HG03095 (cell line): ENCODE measurements at regions not wholly inside any gene's neighbourhood (a gene's known extent, or its start where the extent isn't known, plus 50 kb on each side); places are given as distances from the start of the nearest gene placed in this dataset.

Experiments used
- ATAC-seq: cut with Tn5 transposase; IDR thresholded peaks from one replicate; pipeline ENCODE4 v1.9.1; 2021; ENCODE audit warnings: moderate library complexity; ENCODE audit not compliant: unreplicated experiment

DNA sequence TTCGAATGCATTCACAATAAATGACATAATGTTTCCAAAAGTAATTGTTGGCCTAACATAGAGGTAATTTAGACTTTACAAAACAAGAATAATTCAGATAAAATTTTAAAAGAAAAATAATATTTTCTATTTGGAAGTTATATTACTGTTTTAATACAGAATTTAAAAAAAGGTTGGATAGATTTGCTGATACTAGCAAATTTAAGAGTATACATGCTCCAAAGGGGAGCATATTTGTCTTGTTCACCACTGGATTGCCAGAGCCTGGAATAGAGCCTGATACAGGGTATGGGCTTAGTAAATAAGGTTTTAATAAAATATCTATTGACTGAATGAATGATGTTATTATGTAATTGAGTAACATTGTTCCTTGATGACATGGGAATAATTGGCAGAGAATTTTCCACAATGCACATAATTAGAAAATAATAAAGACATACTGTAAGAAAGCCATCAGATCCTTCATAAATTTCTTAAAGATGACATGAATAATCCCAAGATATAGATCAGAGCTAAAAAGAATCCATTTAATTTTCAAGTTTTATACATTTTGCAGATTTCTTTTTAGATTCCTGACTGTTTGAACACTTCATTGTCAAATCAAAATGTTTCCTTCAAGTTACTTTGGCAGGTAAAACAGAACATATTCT, 305.3 kb downstream of the SLC6A15 start:
- no peak for ATAC-seq

GRCh38 chr12:84605983-84606382, 306.6 kb downstream of the SLC6A15 start:
- no peak for ATAC-seq

DNA sequence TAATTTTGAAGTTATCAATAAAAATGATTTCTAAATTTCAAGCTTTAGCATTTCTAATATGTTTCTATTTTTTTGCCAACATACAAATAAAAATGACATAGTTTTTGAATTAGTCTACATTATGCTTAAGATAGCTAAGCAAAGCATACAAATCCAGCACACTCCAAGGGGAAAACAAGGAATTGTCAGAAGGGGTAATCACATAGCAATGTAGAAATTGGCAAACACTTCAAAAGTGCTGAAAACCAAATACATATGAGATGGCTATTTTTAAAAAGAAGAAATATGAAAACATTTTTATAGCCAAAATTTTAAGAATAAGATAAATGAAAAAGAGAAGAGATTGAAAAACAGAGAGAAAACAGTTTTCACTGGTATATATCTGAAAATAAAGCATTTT, 308.0 kb downstream of the SLC6A15 start:
- ATAC-seq, result no peak

- no peak for ATAC-seq
Observed at GRCh38 chr12:84603484-84604248, 308.9 kb downstream of the SLC6A15 start.

DNA sequence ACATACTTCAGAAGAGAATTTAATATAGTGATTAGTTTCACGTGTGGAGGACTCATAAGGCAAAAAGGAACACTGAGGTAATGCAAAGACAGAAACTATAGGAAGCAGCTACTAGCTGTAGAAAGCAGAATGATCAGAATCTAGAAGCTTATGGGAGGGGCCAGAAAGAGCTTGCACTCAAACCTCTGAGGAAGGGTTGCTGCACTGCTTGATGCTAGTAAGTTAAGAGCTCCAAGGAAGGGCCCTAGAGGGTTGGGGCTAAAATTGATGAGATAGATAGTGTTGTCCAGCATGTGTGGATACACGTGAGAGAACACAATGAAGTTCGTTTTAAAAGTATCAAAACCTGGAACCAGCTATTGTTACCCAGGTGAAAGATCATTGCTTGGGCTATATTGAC, 311.1 kb downstream of the SLC6A15 start:
- ATAC-seq, result no peak

- no peak for ATAC-seq
Observed at GRCh38 chr12:84599539-84599938, 313.1 kb downstream of the SLC6A15 start.

GRCh38 chr12:84596266-84596665, 316.3 kb downstream of the SLC6A15 start:
- no peak for ATAC-seq

DNA sequence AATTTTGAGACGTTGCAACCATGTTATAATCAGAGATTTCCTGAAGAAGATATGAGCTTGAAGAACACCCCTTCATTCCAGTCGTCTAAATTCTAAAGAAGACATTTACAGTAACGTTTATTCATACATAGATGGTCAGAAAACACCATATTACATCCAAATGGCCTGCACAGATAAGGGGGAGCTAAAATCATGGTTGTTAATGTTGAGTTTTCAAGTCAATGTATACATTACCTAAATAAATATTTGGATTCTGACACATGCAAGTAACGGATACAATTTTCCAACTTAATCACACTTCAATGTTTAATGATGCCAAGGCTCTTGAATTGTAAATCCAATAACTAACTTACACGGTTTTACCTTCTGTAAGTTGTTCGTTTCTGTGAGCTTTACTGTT, 318.4 kb downstream of the SLC6A15 start:
- no peak for ATAC-seq

GRCh38 chr12:84585776-84586395, 326.7 kb downstream of the SLC6A15 start:
- no peak for ATAC-seq

- ATAC-seq, result no peak
Observed at GRCh38 chr12:84572196-84572595, 340.4 kb downstream of the SLC6A15 start.

GRCh38 chr12:84562331-84562730, 350.3 kb downstream of the SLC6A15 start:
- no peak for ATAC-seq

GRCh38 chr12:84561351-84561750, 351.2 kb downstream of the SLC6A15 start:
- no peak for ATAC-seq

GRCh38 chr12:84554199-84554723, 358.3 kb downstream of the SLC6A15 start:
- no peak for ATAC-seq

GRCh38 chr12:84553331-84554117, 359.1 kb downstream of the SLC6A15 start:
- ATAC-seq, result no peak

DNA sequence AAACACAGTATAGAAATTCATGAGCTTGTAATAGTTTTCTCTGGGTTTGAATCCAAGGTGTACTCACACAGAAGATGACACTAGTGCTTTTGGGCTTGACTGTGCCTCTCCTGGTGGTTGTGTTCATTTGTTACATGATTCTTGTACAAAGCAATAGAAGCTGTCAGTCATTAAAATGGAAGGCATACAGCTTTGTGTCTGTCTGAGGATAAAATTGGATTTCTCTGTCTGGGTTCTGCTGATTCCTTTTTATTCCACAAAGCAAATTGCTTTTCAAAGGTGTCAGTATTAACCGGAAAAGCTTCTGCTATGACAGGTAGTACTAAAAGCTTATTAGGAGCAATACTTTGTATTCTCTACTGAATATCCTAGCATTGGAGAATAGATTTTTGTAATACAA, 361.2 kb downstream of the SLC6A15 start:
- ATAC-seq, result no peak

DNA sequence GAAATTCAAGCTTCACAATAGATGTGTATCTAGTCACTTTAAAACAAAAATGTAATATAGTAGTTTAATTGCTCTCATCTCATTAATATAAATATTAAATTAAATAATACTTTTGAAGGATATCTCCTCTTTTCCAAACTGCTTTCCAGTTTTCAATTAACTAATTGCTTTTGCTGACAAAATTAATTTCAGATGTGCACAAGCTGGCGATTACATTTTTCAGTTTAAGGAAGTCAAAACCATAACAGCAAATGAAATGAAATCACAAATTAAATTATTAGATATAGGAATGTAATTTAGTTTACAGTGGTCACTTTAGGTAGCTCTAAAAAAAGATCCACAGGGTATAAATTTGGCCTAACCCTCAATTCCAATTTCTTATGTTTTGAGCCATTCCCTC, 362.1 kb downstream of the SLC6A15 start:
- ATAC-seq, result no peak

GRCh38 chr12:84542289-84542688, 370.3 kb downstream of the SLC6A15 start:
- no peak for ATAC-seq

DNA sequence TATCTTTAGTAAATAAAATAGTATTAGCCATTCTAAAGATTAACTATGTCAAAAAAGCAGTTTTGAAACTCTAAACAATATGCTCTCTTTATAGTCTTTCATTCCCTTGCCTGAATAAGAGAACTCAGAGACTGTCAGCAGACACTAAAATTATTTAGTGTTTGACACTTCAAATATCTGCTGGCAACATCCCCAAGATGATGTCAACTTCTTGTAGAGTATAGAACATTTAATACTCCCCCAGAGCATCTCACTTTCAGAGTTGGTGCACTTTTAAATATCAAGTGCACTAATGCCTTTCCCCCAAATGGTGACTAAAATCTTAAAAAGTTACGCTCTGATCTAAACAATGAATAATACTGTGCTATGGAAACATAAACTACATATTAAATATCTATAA, 374.9 kb downstream of the SLC6A15 start:
- no peak for ATAC-seq

DNA sequence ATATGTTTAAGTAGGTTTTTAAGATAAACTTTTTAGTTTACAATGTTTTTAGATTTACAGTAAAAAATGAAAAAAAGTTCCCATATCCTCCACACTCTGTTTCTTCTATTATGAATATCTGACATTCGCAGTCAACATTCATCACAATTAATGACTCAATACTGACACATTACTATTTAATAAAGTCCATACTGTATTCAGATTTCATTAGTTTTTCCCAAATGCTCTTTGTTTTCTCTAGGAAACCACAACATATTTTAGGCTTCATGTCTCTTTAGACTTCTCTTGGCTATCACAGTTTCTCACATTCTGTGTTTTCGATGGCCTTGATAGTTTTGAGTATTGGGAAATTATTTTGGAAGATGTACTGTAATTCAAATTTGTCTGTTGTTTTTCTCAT, 399.8 kb downstream of the SLC6A15 start:
- ATAC-seq, result no peak

GRCh38 chr12:84508851-84509260, 403.7 kb downstream of the SLC6A15 start:
- no peak for ATAC-seq
